WTC11 (cell line): ENCODE measurements at regions not wholly inside any gene's neighbourhood (a gene's known extent, or its start where the extent isn't known, plus 50 kb on each side); places are given as distances from the start of the nearest gene placed in this dataset.

ENCODE experiments used
- ATAC-seq: fragments of 200-7000 bp; cut with Tn5 transposase; 2 replicates; pipeline ENCODE4 v1.10.0; 2021; ENCODE audit warnings: mild to moderate bottlenecking, moderate library complexity
- CTCF ChIA-PET: fragments of 300-600 bp; sonication (Branson Sonifier 250); formaldehyde crosslinking; loops from one replicate; lab custom pipeline; 2021; ENCODE audit warnings: antibody characterized with exemption; lab: Charles Lee
- POLR2A ChIA-PET: fragments of 350-600 bp; sonication (Branson Sonifier 250); formaldehyde crosslinking; loops from one replicate; lab custom pipeline; 2021; ENCODE audit warnings: antibody characterized with exemption; lab: Charles Lee
- DNase-seq: peaks from one replicate; pipeline ENCODE4 v3.0.0; 2021; ENCODE audit warnings: low spot score
- H3K27ac Mint-ChIP-seq: 2 replicates; pipeline ENCODE4 v1.8.0; 2021; ENCODE audit warnings: mixed read lengths
- H3K27me3 Mint-ChIP-seq: 2 replicates; pipeline ENCODE4 v1.8.0; 2021; ENCODE audit warnings: low read depth, mild to moderate bottlenecking, moderate library complexity, mixed read lengths
- H3K36me3 Mint-ChIP-seq: 2 replicates; pipeline ENCODE4 v1.8.0; 2021; ENCODE audit warnings: mixed read lengths
- H3K4me1 Mint-ChIP-seq: 2 replicates; pipeline ENCODE4 v1.8.0; 2022; ENCODE audit warnings: mixed read lengths
- H3K4me3 Mint-ChIP-seq: 2 replicates; pipeline ENCODE4 v1.8.0; 2021; ENCODE audit warnings: mild to moderate bottlenecking, moderate library complexity, mixed read lengths
- H3K9me3 Mint-ChIP-seq: 2 replicates; pipeline ENCODE4 v1.8.0; 2021; ENCODE audit warnings: mixed read lengths
- CDX4 ChIP-seq: fragments of 250-450 bp; sonication (Bioruptor Pico); IDR thresholded peaks from 2 replicates; pipeline ENCODE4 v1.9.0; 2021; ENCODE audit warnings: moderate library complexity, mild to moderate bottlenecking, inconsistent platforms, borderline replicate concordance
- ETV6 ChIP-seq: sonication (generic); formaldehyde crosslinking; IDR thresholded peaks from 2 replicates; pipeline ENCODE4 v1.8.1; 2022; ENCODE audit warnings: mild to moderate bottlenecking, missing genetic modification reagents
- FOXJ3 ChIP-seq: sonication (generic); formaldehyde crosslinking; IDR thresholded peaks from 2 replicates; pipeline ENCODE4 v1.9.0; 2021; ENCODE audit warnings: missing genetic modification reagents, mild to moderate bottlenecking, borderline replicate concordance
- IRF1 ChIP-seq: sonication (generic); formaldehyde crosslinking; IDR thresholded peaks from 2 replicates; pipeline ENCODE4 v1.8.0; 2023; ENCODE audit warnings: missing genetic modification reagents
- JUN ChIP-seq: sonication (generic); formaldehyde crosslinking; IDR thresholded peaks from 2 replicates; pipeline ENCODE4 v1.8.0; 2023; ENCODE audit warnings: mild to moderate bottlenecking, missing genetic modification reagents
- KAT7 ChIP-seq: sonication (generic); formaldehyde crosslinking; IDR thresholded peaks from 2 replicates; pipeline ENCODE4 v1.8.1; 2023; ENCODE audit warnings: missing genetic modification reagents, mild to moderate bottlenecking, borderline replicate concordance
- MAX ChIP-seq: sonication (generic); formaldehyde crosslinking; IDR thresholded peaks from 2 replicates; pipeline ENCODE4 v1.8.0; 2022; ENCODE audit warnings: mild to moderate bottlenecking, missing genetic modification reagents
- MLX ChIP-seq: sonication (generic); formaldehyde crosslinking; IDR thresholded peaks from 2 replicates; pipeline ENCODE4 v1.8.1; 2023; ENCODE audit warnings: mild to moderate bottlenecking, missing genetic modification reagents, moderate library complexity
- MYBL2 ChIP-seq: sonication (generic); formaldehyde crosslinking; IDR thresholded peaks from 2 replicates; pipeline ENCODE4 v1.8.1; 2023; ENCODE audit warnings: mild to moderate bottlenecking, moderate library complexity, missing genetic modification reagents
- NFATC4 ChIP-seq: fragments of 250-450 bp; sonication (Bioruptor Pico); IDR thresholded peaks from 2 replicates; pipeline ENCODE4 v1.9.0; 2021; ENCODE audit warnings: mild to moderate bottlenecking
- NFE2L1 ChIP-seq: sonication (generic); formaldehyde crosslinking; IDR thresholded peaks from 2 replicates; pipeline ENCODE4 v1.8.1; 2023; ENCODE audit warnings: missing genetic modification reagents
- NR1H2 ChIP-seq: sonication (generic); formaldehyde crosslinking; IDR thresholded peaks from 2 replicates; pipeline ENCODE4 v1.9.0; 2021; ENCODE audit warnings: mild to moderate bottlenecking, moderate library complexity, missing genetic modification reagents
- OVOL2 ChIP-seq: fragments of 250-450 bp; sonication (Bioruptor Pico); IDR thresholded peaks from 2 replicates; pipeline ENCODE4 v1.9.0; 2021; ENCODE audit warnings: mild to moderate bottlenecking, borderline replicate concordance
- SMAD3 ChIP-seq: sonication (generic); formaldehyde crosslinking; IDR thresholded peaks from 2 replicates; pipeline ENCODE4 v1.8.0; 2022; ENCODE audit warnings: missing genetic modification reagents, mild to moderate bottlenecking, borderline replicate concordance
- TP53 ChIP-seq: sonication (generic); formaldehyde crosslinking; IDR thresholded peaks from 2 replicates; pipeline ENCODE4 v1.8.1; 2023; ENCODE audit warnings: mild to moderate bottlenecking, missing genetic modification reagents
- ZNF232 ChIP-seq: sonication (generic); formaldehyde crosslinking; IDR thresholded peaks from 2 replicates; pipeline ENCODE4 v1.8.0; 2022; ENCODE audit warnings: mild to moderate bottlenecking, missing genetic modification reagents
- ZNF263 ChIP-seq: sonication (generic); formaldehyde crosslinking; IDR thresholded peaks from 2 replicates; pipeline ENCODE4 v1.8.1; 2022; ENCODE audit warnings: low read depth, mild to moderate bottlenecking, moderate library complexity, missing genetic modification reagents
- ZNF396 ChIP-seq: fragments of 250-450 bp; sonication (Bioruptor Pico); IDR thresholded peaks from 2 replicates; pipeline ENCODE4 v1.8.0; 2021; ENCODE audit warnings: mild to moderate bottlenecking, moderate library complexity, borderline replicate concordance
- TF ChIP-seq, protein P1 (sequence below): fragments of 250-450 bp; sonication (Bioruptor Pico); conservative IDR thresholded peaks from 2 replicates; pipeline ENCODE4 v1.9.0; 2021; ENCODE audit warnings: mild to moderate bottlenecking
- TF ChIP-seq, protein P2 (sequence below): sonication (generic); formaldehyde crosslinking; conservative IDR thresholded peaks from 2 replicates; pipeline ENCODE4 v1.8.1; 2023; ENCODE audit warnings: mild to moderate bottlenecking, low read depth, missing genetic modification reagents, moderate library complexity
- TF ChIP-seq, protein P3 (sequence below): fragments of 250-450 bp; sonication (Bioruptor Pico); IDR thresholded peaks from 2 replicates; pipeline ENCODE4 v1.9.0; 2021; ENCODE audit warnings: mild to moderate bottlenecking
- TF ChIP-seq, protein P4 (sequence below): sonication (generic); formaldehyde crosslinking; IDR thresholded peaks from 2 replicates; pipeline ENCODE4 v1.8.1; 2023; ENCODE audit warnings: mild to moderate bottlenecking, missing genetic modification reagents
- TF ChIP-seq, protein P5 (sequence below): sonication (generic); formaldehyde crosslinking; IDR thresholded peaks from 2 replicates; pipeline ENCODE4 v1.8.1; 2023; ENCODE audit warnings: mild to moderate bottlenecking, moderate library complexity, missing genetic modification reagents

GRCh38 chr9:79945016-79945415, 373.3 kb downstream of the TLE4 start (continued):
- TF ChIP-seq, protein P1, sequence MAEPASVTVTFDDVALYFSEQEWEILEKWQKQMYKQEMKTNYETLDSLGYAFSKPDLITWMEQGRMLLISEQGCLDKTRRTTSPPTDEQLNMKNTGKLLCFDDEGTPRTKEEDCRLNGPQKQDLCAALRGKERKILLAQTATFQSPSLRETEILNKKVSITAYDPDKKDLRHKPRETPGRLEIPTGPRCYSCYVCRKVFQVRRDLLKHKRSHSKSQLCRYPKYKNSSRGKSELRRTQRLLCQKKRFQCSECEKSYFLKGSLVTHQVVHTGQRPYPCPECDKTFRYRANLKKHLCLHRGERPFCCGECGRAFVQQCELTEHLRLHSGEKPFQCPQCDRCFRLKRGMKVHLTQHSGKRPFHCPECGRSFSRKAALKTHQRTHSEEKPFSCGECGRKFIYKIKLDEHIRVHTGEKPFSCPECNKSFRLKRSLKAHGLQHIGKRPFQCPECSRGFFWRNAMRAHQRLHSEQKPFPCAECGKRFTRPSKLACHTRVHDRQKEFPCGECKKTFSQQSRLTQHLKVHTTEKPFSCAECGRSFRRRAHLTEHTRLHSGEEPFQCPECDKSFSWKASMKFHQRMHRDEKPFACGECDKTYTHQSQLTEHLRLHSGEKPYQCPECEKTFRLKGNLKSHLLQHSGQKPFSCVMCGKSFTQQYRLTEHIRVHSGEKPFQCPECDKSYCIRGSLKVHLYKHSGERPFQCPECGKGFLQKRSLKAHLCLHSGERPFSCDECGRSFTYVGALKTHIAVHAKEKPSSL (CRISPR knock-in tag): no peak
- TF ChIP-seq NFE2L1 (CRISPR knock-in tag): no peak
- TF ChIP-seq CDX4: no peak
- TF ChIP-seq SMAD3 (CRISPR knock-in tag): no peak
- TF ChIP-seq, protein P2, sequence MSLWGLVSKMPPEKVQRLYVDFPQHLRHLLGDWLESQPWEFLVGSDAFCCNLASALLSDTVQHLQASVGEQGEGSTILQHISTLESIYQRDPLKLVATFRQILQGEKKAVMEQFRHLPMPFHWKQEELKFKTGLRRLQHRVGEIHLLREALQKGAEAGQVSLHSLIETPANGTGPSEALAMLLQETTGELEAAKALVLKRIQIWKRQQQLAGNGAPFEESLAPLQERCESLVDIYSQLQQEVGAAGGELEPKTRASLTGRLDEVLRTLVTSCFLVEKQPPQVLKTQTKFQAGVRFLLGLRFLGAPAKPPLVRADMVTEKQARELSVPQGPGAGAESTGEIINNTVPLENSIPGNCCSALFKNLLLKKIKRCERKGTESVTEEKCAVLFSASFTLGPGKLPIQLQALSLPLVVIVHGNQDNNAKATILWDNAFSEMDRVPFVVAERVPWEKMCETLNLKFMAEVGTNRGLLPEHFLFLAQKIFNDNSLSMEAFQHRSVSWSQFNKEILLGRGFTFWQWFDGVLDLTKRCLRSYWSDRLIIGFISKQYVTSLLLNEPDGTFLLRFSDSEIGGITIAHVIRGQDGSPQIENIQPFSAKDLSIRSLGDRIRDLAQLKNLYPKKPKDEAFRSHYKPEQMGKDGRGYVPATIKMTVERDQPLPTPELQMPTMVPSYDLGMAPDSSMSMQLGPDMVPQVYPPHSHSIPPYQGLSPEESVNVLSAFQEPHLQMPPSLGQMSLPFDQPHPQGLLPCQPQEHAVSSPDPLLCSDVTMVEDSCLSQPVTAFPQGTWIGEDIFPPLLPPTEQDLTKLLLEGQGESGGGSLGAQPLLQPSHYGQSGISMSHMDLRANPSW (CRISPR knock-in tag): no peak
- TF ChIP-seq MAX (CRISPR knock-in tag): no peak
- no peak for TF ChIP-seq KAT7 (CRISPR knock-in tag)
- TF ChIP-seq, protein P3, sequence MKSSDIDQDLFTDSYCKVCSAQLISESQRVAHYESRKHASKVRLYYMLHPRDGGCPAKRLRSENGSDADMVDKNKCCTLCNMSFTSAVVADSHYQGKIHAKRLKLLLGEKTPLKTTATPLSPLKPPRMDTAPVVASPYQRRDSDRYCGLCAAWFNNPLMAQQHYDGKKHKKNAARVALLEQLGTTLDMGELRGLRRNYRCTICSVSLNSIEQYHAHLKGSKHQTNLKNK (CRISPR knock-in tag): no peak
- no peak for TF ChIP-seq JUN
- no peak for TF ChIP-seq ZNF263

DNA sequence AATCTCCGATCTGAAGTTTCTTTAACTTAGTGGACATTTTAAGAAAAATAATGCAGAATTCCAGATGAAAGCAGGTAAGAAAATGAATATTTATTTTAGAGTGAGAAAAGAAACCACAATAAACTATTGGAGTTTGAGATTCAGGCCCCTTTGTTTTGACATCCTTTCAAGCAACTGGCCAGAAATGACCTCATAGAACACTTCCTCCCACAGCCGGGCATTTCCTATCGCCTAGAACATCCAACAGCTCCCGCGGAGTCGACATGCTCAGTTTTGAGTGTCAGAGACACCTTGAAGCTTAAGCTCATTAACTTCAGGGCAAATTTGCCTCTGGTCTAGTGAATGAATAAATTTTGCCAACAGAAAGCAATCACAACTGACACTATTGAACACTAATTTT, 369.2 kb downstream of the TLE4 start:
- CTCF ChIA-PET: no interaction called here
- H3K9me3 Mint-ChIP-seq: peaks cover 12% of the 10 kb centered on the region
- no peak for DNase-seq
- peaks cover 6% of the 10 kb centered on the region for H3K36me3 Mint-ChIP-seq
- TF ChIP-seq MYBL2 (CRISPR knock-in tag) (no peak), TP53 (CRISPR knock-in tag) (no peak), IRF1 (no peak), NFATC4 (CRISPR knock-in tag) (no peak), NR1H2 (no peak), ZNF396 (no peak), ZNF232 (CRISPR knock-in tag) (no peak), OVOL2 (no peak), MLX (no peak), ETV6 (CRISPR knock-in tag) (no peak), FOXJ3 (CRISPR knock-in tag) (no peak)
- TF ChIP-seq, protein P4, sequence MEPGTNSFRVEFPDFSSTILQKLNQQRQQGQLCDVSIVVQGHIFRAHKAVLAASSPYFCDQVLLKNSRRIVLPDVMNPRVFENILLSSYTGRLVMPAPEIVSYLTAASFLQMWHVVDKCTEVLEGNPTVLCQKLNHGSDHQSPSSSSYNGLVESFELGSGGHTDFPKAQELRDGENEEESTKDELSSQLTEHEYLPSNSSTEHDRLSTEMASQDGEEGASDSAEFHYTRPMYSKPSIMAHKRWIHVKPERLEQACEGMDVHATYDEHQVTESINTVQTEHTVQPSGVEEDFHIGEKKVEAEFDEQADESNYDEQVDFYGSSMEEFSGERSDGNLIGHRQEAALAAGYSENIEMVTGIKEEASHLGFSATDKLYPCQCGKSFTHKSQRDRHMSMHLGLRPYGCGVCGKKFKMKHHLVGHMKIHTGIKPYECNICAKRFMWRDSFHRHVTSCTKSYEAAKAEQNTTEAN (CRISPR knock-in tag): no peak
- TF ChIP-seq, protein P5, sequence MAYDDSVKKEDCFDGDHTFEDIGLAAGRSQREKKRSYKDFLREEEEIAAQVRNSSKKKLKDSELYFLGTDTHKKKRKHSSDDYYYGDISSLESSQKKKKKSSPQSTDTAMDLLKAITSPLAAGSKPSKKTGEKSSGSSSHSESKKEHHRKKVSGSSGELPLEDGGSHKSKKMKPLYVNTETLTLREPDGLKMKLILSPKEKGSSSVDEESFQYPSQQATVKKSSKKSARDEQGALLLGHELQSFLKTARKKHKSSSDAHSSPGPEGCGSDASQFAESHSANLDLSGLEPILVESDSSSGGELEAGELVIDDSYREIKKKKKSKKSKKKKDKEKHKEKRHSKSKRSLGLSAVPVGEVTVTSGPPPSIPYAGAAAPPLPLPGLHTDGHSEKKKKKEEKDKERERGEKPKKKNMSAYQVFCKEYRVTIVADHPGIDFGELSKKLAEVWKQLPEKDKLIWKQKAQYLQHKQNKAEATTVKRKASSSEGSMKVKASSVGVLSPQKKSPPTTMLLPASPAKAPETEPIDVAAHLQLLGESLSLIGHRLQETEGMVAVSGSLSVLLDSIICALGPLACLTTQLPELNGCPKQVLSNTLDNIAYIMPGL (CRISPR knock-in tag): no peak
- TF ChIP-seq, all 79 proteins: peak for 0
- Mint-ChIP-seq H3K27me3 (no peaks in the 10 kb centered on the region), H3K4me3 (no peak overlapping the region), H3K4me1 (peaks cover 11% of the 10 kb centered on the region), H3K27ac (no peak overlapping the region)
- POLR2A ChIA-PET: no interaction called here
- no peak for ATAC-seq
